Ramos (cell line): ENCODE measurements at regions not wholly inside any gene's neighbourhood (a gene's known extent, or its start where the extent isn't known, plus 50 kb on each side); places are given as distances from the start of the nearest gene placed in this dataset.

Experiments used
- in situ Hi-C: fragments of 300-500 bp; cut with MboI; formaldehyde crosslinking; loops from one replicate; pipeline ENCODE4 v1.14.3; 2022; ENCODE audit warnings: low sequenced_read_pairs; ENCODE audit not compliant: unreplicated experiment

- in situ Hi-C loops, result no loop called here
Measured at GRCh38 chr12:13770576-13770975, 210.8 kb downstream of the GRIN2B start.

- in situ Hi-C loops, result no loop called here
Measured at GRCh38 chr12:13769966-13770365, 211.4 kb downstream of the GRIN2B start.

GRCh38 chr12:13769273-13769672, 212.1 kb downstream of the GRIN2B start:
- in situ Hi-C loops, result no loop called here

GRCh38 chr12:13764748-13765147, 216.7 kb downstream of the GRIN2B start:
- in situ Hi-C loops, result no loop called here

- in situ Hi-C loops, result loop anchor here (25.0 kb wide), 1 partner anchor 413 kb away; no protein-coding TSS in a partner anchor
Measured at GRCh38 chr12:13749389-13749788, 232.0 kb downstream of the GRIN2B start.

- in situ Hi-C loops, result loop anchor here (25.0 kb wide), 1 partner anchor 417 kb away; no protein-coding TSS in a partner anchor
Measured at GRCh38 chr12:13745111-13745860, 236.1 kb downstream of the GRIN2B start.

GRCh38 chr12:13744561-13744960, 236.8 kb downstream of the GRIN2B start:
- in situ Hi-C loops, result loop anchor here (25.0 kb wide), 1 partner anchor 418 kb away; no protein-coding TSS in a partner anchor

GRCh38 chr12:13740149-13740545, 241.3 kb downstream of the GRIN2B start:
- in situ Hi-C loops, result loop anchor here (25.0 kb wide), 1 partner anchor 422 kb away; no protein-coding TSS in a partner anchor

- in situ Hi-C loops, result loop anchor here (25.0 kb wide), 1 partner anchor 427 kb away; no protein-coding TSS in a partner anchor
Measured at GRCh38 chr12:13735734-13736133, 245.7 kb downstream of the GRIN2B start.

- in situ Hi-C loops, result loop anchor here (25.0 kb wide), 1 partner anchor 428 kb away; no protein-coding TSS in a partner anchor
Measured at GRCh38 chr12:13734584-13735152, 246.7 kb downstream of the GRIN2B start.

GRCh38 chr12:13727707-13728195, 253.7 kb downstream of the GRIN2B start:
- in situ Hi-C loops, result loop anchor here (25.0 kb wide), 1 partner anchor 435 kb away; no protein-coding TSS in a partner anchor

- in situ Hi-C loops, result loop anchor here (25.0 kb wide), 1 partner anchor 437 kb away; no protein-coding TSS in a partner anchor
Measured at GRCh38 chr12:13725049-13725448, 256.4 kb downstream of the GRIN2B start.

GRCh38 chr12:13724136-13724535, 257.3 kb downstream of the GRIN2B start:
- in situ Hi-C loops, result no loop called here

GRCh38 chr12:13719986-13720385, 261.4 kb downstream of the GRIN2B start:
- in situ Hi-C loops, result no loop called here

- in situ Hi-C loops, result no loop called here
Measured at GRCh38 chr12:13718271-13718670, 263.1 kb downstream of the GRIN2B start.

- in situ Hi-C loops, result no loop called here
Measured at GRCh38 chr12:13716119-13716518, 265.3 kb downstream of the GRIN2B start.

GRCh38 chr12:13713556-13714410, 267.6 kb downstream of the GRIN2B start:
- in situ Hi-C loops, result no loop called here

- in situ Hi-C loops, result no loop called here
Measured at GRCh38 chr12:13707829-13708228, 273.6 kb downstream of the GRIN2B start.

GRCh38 chr12:13702381-13702780, 279.0 kb downstream of the GRIN2B start:
- in situ Hi-C loops, result no loop called here

- in situ Hi-C loops, result no loop called here
Measured at GRCh38 chr12:13701502-13701901, 279.9 kb downstream of the GRIN2B start.
